ENCODE measurements at regions not wholly inside any gene's neighbourhood (a gene's known extent, or its start where the extent isn't known, plus 50 kb on each side); places are given as distances from the start of the nearest gene placed in this dataset.
"Not testable (repeated sequence)": the region's sequence is repeated elsewhere in the genome, so short reads cannot be mapped to it uniquely, and the experiment has no call there.

- no TSS peak for BruUV-seq (replicated peaks)
- in situ Hi-C loops (cut with HindIII; ENCODE audit: low pct_unique_long_range_greater_than_20kb, low sequenced_read_pairs) = no loop called here
- CTCF ChIA-PET = no interaction called here
Measured at GRCh38 chr2:145792745-145793144, 1272.8 kb upstream of the ZEB2 start.

GRCh38 chr2:145789636-145790035, 1269.7 kb upstream of the ZEB2 start:
- intact Hi-C loops (cut with micrococcal nuclease; ENCODE audit: unreplicated experiment) = no loop called here
- H3K4me1 ChIP-seq (ENCODE audit: control insufficient read depth, insufficient read depth, low read length) = no peaks in the 10 kb centered on the region
- H3K27ac ChIP-seq (ENCODE audit: low read length) = no peak overlapping the region
- ChIA-PET CTCF (no interaction called here), POLR2A (no interaction called here)
- H3K9me3 ChIP-seq (ENCODE audit: control insufficient read depth, insufficient read depth, low read depth, low read length) = no peaks in the 10 kb centered on the region
- no peak for TF ChIP-seq POLR2AphosphoS5 (IDR thresholded peaks at IDR 0.05; ENCODE audit: low read depth, low read length)
- TF ChIP-seq, protein P1, sequence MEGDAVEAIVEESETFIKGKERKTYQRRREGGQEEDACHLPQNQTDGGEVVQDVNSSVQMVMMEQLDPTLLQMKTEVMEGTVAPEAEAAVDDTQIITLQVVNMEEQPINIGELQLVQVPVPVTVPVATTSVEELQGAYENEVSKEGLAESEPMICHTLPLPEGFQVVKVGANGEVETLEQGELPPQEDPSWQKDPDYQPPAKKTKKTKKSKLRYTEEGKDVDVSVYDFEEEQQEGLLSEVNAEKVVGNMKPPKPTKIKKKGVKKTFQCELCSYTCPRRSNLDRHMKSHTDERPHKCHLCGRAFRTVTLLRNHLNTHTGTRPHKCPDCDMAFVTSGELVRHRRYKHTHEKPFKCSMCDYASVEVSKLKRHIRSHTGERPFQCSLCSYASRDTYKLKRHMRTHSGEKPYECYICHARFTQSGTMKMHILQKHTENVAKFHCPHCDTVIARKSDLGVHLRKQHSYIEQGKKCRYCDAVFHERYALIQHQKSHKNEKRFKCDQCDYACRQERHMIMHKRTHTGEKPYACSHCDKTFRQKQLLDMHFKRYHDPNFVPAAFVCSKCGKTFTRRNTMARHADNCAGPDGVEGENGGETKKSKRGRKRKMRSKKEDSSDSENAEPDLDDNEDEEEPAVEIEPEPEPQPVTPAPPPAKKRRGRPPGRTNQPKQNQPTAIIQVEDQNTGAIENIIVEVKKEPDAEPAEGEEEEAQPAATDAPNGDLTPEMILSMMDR (IDR thresholded peaks at IDR 0.05) = no peak
- no peak for TF ChIP-seq TCF7L2 (IDR thresholded peaks at IDR 0.05; ENCODE audit: low read depth, low read length)
- TF ChIP-seq, protein P2, sequence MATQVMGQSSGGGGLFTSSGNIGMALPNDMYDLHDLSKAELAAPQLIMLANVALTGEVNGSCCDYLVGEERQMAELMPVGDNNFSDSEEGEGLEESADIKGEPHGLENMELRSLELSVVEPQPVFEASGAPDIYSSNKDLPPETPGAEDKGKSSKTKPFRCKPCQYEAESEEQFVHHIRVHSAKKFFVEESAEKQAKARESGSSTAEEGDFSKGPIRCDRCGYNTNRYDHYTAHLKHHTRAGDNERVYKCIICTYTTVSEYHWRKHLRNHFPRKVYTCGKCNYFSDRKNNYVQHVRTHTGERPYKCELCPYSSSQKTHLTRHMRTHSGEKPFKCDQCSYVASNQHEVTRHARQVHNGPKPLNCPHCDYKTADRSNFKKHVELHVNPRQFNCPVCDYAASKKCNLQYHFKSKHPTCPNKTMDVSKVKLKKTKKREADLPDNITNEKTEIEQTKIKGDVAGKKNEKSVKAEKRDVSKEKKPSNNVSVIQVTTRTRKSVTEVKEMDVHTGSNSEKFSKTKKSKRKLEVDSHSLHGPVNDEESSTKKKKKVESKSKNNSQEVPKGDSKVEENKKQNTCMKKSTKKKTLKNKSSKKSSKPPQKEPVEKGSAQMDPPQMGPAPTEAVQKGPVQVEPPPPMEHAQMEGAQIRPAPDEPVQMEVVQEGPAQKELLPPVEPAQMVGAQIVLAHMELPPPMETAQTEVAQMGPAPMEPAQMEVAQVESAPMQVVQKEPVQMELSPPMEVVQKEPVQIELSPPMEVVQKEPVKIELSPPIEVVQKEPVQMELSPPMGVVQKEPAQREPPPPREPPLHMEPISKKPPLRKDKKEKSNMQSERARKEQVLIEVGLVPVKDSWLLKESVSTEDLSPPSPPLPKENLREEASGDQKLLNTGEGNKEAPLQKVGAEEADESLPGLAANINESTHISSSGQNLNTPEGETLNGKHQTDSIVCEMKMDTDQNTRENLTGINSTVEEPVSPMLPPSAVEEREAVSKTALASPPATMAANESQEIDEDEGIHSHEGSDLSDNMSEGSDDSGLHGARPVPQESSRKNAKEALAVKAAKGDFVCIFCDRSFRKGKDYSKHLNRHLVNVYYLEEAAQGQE (IDR thresholded peaks at IDR 0.05; ENCODE audit: insufficient read depth in 1 of 2, low read depth in 2 of 2, low read length in 1 of 2) = no peak
- no peak for TF ChIP-seq SIN3A (IDR thresholded peaks at IDR 0.05; ENCODE audit: borderline replicate concordance, insufficient read depth, low read depth, low read length)
- no peaks in the 10 kb centered on the region for H3K36me3 ChIP-seq (ENCODE audit: control insufficient read depth, insufficient read depth, low read length)
- in situ Hi-C loops (cut with HindIII; ENCODE audit: low pct_unique_long_range_greater_than_20kb, low sequenced_read_pairs) = no loop called here
- DNase-seq (ENCODE audit: low read depth, low spot score) (no peak), ATAC-seq (no peak)
- no peak overlapping the region for H3K4me3 ChIP-seq (ENCODE audit: low read depth in 2 of 2, low read length in 2 of 2)
- no peaks in the 10 kb centered on the region for H3K27me3 ChIP-seq (ENCODE audit: control insufficient read depth, insufficient read depth, low read length)
- no TSS peak for BruUV-seq (replicated peaks)

More at GRCh38 chr2:145792745-145793144, 1272.8 kb upstream of the ZEB2 start:
- H3K9me3 ChIP-seq (ENCODE audit: control insufficient read depth, insufficient read depth, low read depth, low read length) = no peaks in the 10 kb centered on the region
- POLR2A ChIA-PET = no interaction called here
- no peak for TF ChIP-seq TCF7L2 (IDR thresholded peaks at IDR 0.05; ENCODE audit: low read depth, low read length)
- TF ChIP-seq POLR2AphosphoS5 (IDR thresholded peaks at IDR 0.05; ENCODE audit: low read depth, low read length) = no peak
- TF ChIP-seq, protein P1 (IDR thresholded peaks at IDR 0.05) = no peak
- no peak for TF ChIP-seq SIN3A (IDR thresholded peaks at IDR 0.05; ENCODE audit: borderline replicate concordance, insufficient read depth, low read depth, low read length)
- TF ChIP-seq, protein P2 (IDR thresholded peaks at IDR 0.05; ENCODE audit: insufficient read depth in 1 of 2, low read depth in 2 of 2, low read length in 1 of 2) = no peak
- no peak overlapping the region for H3K4me3 ChIP-seq (ENCODE audit: low read depth in 2 of 2, low read length in 2 of 2)
- H3K4me1 ChIP-seq (ENCODE audit: control insufficient read depth, insufficient read depth, low read length) = no peaks in the 10 kb centered on the region
- DNase-seq (ENCODE audit: low read depth, low spot score) = no peak
- no peak for ATAC-seq
- no peaks in the 10 kb centered on the region for H3K27me3 ChIP-seq (ENCODE audit: control insufficient read depth, insufficient read depth, low read length)
- intact Hi-C loops (cut with micrococcal nuclease; ENCODE audit: unreplicated experiment) = no loop called here
- no peak overlapping the region for H3K27ac ChIP-seq (ENCODE audit: low read length)
- no peaks in the 10 kb centered on the region for H3K36me3 ChIP-seq (ENCODE audit: control insufficient read depth, insufficient read depth, low read length)

GRCh38 chr2:145787597-145788361, 1267.9 kb upstream of the ZEB2 start:
- H3K4me1 ChIP-seq (ENCODE audit: control insufficient read depth, insufficient read depth, low read length); H3K4me3 ChIP-seq (ENCODE audit: low read depth in 2 of 2, low read length in 2 of 2); DNase-seq (ENCODE audit: low read depth, low spot score); POLR2A ChIA-PET; in situ Hi-C loops (cut with HindIII; ENCODE audit: low pct_unique_long_range_greater_than_20kb, low sequenced_read_pairs); H3K27me3 ChIP-seq (ENCODE audit: control insufficient read depth, insufficient read depth, low read length); BruUV-seq (replicated peaks); ATAC-seq; CTCF ChIA-PET; H3K9me3 ChIP-seq (ENCODE audit: control insufficient read depth, insufficient read depth, low read depth, low read length); H3K27ac ChIP-seq (ENCODE audit: low read length); H3K36me3 ChIP-seq (ENCODE audit: control insufficient read depth, insufficient read depth, low read length); intact Hi-C loops (cut with micrococcal nuclease; ENCODE audit: unreplicated experiment): not testable (repeated sequence)
